ENCODE measurements at regions not wholly inside any gene's neighbourhood (a gene's known extent, or its start where the extent isn't known, plus 50 kb on each side); places are given as distances from the start of the nearest gene placed in this dataset.

DNA sequence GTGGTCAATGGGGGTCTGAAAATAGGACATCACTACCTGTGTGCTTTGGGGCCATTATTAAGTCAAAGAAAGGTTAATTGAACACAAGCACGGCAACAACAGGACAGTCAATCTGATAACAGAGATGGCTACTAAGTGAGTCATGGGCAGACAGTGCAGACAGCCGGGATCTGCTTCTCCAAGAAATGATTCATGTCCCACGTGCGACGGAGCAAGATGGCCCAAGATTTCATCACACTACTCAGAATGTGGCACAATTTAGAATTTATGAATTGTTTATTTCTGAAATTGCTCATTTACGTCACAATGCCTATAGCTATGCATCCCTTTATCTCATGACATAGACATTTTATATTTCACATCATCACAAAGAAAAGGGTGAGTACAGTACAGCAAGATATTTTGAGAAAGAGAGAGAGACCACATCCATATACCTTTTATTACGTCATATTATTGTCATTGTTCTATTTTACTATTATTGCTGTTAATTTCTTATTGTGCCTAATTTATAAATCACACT, 770.6 kb upstream of the NR2F2 start:
- DNase-seq (ENCODE audit: low read depth), result no peak

DNA sequence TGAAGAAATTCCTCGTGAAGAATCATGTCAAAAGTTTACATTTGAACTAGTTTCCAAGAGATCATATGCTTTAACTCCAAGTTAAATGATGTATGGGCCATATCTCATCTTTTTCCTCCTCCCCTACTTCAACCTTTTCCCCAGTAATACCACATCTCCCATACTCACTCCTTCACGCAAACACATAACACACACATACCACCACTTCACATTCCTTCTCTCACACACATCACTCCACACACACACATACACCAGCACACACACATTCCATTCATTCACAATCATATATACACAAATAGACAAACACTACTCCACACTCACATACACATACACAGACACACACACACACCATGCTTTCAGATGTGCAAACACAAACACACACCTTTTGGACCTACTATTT, 769.0 kb upstream of the NR2F2 start:
- DNase-seq (ENCODE audit: low read depth), result no peak

DNA sequence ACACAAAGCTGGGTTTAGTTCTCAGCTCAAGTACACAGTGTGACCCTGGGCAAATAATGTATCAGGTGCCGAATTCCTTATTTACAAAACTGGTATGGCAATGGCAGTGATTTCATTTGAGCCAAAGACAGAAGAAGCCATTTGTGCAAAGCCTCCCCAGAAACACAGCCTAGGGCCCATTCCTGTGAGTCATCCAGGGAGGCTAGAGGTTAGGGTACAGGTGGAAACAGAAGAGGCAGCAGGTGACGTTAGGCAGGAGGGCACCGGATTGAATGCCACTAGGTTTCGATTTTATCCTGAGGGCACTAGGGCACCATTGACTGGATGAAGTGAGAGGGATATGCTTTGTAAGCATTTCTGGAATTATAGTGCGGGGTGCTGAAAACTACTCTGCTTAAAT, 766.9 kb upstream of the NR2F2 start:
- no peak for DNase-seq (ENCODE audit: low read depth)

DNA sequence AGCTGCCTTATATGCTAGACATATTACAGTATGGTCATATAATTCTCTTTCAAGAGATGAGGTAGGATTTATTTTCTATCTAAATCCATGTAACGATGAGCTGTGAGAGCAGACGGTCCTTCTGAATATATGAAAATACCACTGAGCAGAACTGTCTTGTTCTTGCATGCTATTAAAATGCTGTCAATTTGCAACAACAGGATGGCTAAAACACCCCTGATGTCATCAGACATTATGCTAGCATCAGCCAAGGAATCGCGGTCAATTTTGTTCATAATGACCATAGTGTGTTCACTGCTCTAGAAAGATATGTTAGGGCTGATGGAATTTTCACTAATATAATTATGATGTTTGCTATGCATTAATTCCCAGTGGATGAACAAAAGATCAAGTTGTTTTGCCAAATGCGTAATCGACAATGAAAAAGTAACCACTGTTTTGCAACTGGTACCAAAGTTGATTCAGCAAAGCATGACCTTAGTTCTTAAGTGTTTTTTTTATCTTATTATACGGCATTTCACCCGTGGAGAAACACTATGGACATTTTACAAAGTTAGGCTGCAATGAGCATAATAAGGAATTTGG, 765.4 kb upstream of the NR2F2 start:
- no peak for DNase-seq (ENCODE audit: low read depth)

DNA sequence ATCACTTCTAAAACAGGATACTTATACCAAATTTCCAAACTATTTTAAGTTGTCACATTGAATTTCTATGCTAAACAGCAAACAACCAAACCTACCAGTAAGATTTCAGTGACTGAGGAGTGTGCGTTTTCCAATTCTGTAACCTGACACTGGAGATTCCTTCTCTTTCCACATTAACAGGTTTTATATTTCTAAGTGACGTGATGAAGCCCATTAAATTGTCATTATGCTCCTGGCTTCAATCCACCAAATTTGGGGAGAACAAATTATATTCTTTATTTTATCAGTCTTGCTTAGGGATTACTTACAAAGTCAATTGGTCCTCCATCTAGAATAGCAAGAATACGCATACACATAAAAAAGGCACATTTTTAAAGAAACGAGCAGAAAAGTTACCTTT, 764.8 kb upstream of the NR2F2 start:
- no peak for DNase-seq (ENCODE audit: low read depth)

DNA sequence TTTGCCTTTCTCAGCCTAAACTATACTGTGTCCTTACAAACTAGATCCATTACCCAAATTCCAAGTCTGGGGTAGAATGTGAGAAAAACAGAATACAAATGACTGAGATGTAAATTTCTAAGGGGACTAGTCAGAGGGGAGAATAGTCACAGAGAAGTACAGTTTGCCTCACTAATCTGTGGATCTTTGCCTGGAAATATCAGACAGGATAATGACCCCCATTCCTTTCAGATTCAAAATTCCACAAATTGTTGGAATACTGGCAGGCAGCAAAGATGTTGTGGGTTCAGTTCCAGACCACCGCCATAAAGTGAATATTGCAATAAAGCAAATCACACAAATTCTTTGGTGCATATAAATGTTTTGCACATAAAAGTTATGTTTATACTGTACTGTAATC, 762.8 kb upstream of the NR2F2 start:
- no peak for DNase-seq (ENCODE audit: low read depth)

DNA sequence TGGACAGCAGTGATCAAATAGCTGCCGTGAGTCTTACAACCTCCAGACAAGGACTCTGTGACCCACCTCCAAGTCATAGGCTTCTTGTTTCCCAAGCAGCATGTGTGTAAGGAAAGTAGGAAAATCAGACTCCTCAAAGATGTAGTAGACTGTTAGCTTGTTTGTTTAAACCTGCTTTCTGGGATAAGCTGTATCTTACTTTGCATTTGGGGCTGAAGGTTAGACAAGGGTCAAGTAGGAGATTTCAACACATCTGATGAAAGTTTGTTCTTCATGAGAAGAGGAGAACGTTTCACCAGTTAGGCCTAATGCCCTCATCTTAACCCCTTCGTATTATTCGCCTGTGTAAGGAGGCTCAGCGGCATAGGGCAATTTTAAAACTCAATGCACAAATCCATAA, 756.4 kb upstream of the NR2F2 start:
- DNase-seq (ENCODE audit: low read depth), result no peak

DNA sequence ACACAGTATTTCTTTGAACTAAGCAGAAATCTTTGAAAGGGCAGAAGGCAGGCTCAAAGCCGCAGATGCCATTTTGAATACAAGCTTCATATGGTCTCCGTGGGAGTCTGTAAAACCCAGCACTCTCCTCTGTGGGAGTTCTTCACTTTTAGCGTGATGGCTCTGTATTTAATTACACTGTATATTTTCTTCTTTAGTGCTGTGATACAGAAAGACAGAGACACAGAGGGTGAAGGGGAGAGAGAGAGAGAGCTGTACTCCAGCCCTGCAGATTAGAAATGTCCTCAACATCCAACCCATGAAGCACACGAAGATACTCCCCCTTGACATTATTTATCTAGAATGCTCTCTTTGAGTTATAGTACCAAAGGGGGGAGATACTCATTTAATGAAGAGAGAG, 752.6 kb upstream of the NR2F2 start:
- DNase-seq (ENCODE audit: low read depth), result no peak

DNA sequence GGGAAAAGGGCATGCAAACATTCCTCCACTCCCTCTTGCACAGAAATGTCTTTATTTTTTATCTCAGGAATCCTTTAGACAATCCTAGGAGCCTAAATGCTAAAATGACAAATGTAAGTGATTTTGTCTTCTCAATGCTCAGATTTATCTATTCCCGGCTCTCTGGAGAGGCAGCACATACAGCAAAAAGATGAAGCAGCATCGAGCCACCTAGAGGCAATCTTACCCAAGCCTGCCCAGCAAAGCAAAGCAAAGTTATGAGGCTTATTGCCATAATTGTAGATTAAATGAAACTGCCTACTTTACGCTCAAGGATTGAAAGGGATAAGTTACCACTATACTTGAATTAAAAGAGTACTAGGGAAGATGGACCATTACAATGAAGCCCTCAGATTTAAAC, 750.4 kb upstream of the NR2F2 start:
- DNase-seq (ENCODE audit: low read depth), result no peak

DNA sequence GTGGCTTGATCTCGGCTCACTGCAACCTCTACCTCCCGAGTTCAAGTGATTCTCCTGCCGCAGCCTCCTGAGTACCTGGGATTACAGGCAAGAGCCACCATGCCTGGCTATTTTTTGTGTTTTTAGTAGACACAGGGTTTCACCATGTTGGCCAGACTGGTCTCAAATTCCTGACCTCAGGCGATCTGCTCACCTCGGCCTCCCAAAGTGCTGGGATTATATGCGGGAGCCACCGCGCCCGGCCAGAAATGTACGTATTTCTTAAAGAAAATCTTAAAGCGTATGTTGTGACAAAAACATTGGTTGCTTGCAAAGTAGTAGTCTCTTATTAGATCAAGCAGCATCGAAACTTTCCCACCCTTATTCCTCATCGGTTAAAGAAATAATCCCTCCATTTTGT, 748.9 kb upstream of the NR2F2 start:
- DNase-seq (ENCODE audit: low read depth), result no peak

DNA sequence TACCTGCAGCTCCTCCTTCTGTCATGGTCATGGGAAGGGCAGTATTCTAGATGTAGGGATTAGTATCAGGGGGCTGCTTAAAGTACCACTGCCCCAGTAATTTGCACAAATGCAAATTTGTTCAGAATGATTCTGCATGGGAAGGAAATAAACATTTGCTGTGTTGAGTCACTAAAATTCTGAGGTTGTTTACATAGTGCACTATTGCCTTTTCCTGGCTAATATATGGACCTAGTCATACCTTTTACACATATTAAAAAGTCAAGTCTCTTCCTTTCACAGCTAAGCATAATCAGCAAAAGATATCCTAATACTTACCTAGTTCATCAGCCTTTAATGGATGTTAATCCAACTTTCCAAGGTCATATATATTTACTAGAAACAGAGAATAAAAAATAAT, 746.4 kb upstream of the NR2F2 start:
- no peak for DNase-seq (ENCODE audit: low read depth)

DNA sequence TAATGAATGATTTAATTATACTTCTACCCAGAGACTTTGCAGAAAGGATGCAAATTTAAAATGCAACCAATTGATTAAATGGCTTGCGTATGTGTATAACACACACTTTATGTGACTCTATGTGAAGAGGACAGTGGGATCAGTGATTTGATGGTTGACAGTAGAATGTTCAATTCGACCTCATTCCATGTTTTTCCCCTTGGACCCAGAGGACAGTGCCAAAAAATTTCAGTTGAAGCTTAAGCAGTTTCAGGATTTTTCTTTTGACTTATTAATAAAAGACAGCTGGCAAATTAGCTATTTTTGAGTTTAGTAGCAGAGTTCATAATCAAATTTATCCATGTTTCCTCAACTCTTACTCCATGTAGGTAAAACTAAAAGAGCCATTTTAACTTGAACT, 742.4 kb upstream of the NR2F2 start:
- no peak for DNase-seq (ENCODE audit: low read depth)

DNA sequence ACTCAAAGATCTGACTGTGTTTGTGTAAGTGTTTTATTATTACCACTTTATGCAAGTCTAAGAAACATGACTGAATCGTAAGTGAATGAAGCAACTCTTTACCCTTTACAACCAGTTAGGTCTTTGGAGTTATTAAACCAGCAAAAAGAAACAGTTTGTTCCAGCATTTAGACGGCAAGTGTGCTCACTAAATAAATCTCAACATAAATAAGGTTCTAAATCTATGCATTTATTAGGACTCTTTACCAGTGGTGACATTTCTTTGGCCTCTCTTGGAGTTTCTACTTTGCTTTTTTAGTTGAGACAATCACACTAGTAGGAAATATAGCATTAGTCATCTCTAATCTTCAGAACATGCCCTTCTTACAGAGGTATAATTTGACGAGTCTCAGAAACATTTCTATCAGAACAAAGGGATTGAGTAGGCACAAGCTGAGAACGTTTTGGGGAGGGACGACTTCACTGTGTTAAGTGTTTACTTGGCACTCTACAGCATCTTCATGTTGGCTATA, 739.9 kb upstream of the NR2F2 start:
- DNase-seq (ENCODE audit: low read depth), result no peak

DNA sequence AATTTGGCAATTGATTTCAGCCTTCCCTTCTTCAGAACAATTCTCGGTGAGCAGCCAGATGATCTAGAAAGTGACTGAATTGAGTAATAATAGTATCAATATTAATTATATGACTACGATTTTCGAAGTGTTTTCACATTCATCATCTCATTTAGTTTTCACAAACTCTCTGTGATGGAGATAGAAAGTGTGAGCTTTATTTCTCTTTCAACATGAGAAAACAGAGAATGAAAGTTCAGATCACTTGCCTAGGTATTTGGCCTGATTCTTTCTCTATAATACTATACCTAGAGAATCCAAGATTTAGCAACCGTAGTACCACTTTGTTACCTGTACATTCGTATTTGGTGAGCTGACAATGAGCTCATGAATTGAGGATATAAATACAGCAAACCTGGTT, 739.2 kb upstream of the NR2F2 start:
- DNase-seq (ENCODE audit: low read depth), result no peak

DNA sequence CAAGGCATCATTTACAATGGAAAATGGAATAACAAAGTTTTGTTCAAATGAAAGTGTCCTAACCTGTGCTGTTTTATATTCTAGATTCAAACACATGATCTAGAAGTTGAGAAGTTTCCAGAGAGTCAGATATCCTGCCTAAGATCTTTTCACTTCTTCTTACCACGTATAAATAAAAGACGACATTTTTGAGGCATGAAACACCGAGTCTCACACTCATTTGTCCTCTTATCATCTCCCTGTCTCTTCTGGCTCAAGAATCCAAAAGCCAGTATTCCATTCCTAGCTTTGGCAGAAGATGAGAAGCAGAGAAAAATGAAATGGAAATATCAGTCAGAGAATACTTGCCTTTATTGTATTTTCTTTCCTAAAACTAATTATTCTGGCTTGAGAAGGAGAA, 738.6 kb upstream of the NR2F2 start:
- DNase-seq (ENCODE audit: low read depth), result no peak

DNA sequence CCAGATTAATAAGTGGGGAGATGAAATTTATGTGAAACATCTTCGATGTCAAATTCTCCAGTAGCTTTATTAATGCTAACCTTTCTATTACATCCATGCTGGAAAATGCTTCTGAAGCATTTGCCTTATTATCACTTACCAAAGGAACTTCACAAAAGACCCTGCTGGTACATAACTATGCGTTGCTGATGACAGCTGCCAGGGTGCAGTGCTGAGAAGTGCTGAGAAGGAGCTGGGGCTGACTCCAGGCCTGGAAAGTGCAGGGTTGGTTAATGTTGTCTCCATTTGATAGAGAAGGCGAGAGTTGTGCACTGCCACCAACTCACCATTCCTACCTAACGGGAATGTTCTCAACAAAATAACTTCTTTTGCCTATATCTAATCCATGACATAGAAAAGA, 736.0 kb upstream of the NR2F2 start:
- no peak for DNase-seq (ENCODE audit: low read depth)

DNA sequence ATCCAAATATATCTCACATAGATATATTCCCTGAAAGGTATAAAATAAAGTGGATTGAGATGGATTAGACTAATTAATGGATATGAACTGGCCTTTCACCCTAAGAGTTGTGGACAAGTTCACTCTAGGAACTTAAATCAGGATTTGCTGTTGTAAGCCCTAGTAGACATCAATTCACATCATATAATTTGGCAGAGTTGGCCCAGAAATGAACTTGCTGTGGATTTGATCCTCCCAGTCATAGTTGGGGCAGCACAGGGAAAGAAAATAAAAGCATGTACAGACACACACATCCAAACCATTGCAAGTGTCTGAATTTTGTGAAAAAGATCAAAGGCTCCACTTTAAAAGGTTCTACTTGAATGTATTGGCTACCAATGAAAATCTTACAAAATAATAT, 734.7 kb upstream of the NR2F2 start:
- no peak for DNase-seq (ENCODE audit: low read depth)

DNA sequence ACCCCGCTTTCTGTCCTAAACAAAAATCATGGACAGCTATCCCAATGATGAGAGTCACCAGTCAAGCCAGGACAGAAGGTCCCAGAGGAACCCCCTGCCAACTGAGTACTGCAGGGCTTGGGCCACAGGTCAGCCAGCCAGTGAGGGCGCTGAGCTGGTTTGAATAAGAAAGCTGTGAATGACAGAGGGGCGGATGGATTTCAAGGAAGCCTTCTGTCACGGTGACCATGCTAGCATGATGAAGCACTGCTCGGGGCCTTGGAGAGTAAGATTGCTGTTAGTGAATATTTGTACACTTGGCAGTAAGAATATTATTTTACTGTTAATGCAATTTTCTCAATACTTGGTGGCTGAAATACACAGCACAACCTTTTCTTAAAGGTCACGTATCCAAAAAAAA, 734.0 kb upstream of the NR2F2 start:
- DNase-seq (ENCODE audit: low read depth), result no peak

DNA sequence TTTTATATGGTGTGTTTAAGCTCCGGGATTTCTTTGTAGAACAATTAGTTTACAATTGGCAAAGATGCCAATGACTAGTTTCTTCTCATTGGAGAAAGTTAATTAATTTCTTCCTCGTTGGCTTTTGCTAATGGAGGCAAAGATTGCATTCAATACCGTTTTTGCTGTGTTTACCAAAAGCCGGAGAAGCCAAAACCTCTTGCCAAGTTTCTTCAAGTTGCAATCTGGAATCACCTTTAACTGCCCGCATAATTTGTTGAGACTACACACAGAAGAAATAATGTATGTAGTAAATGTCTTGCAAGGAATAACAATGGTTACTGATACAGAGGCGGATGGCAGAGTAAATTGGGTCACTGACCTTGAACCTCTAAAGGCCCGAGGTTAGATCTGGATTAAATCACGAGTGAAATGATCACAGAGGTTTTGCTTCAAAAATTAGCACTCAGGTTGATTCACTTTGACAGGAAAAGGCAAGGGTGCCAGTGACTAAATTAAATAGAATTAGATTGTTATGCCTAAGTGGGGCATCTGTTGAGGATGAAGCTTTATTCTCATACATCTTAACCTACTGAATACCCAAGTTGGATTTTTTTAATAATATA, 732.1 kb upstream of the NR2F2 start:
- no peak for DNase-seq (ENCODE audit: low read depth)

DNA sequence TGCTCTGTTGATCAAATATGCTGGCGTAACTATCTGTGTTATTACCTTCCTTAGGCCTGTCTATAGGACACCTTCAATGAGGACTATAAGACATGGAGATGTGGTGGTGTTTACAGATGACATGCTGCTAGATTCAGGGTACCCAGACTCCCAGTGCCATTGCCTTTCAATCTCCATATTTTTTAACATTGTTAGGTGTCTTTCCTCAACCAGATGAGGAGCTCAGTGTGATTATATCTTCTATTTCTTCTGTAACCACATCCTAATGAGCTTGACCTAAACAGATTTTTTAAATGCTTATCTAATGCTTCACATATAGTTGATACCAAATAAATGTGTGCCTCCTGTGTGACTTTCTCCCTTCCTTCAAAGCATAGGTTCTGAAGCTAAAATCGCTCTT, 730.1 kb upstream of the NR2F2 start:
- no peak for DNase-seq (ENCODE audit: low read depth)

DNA sequence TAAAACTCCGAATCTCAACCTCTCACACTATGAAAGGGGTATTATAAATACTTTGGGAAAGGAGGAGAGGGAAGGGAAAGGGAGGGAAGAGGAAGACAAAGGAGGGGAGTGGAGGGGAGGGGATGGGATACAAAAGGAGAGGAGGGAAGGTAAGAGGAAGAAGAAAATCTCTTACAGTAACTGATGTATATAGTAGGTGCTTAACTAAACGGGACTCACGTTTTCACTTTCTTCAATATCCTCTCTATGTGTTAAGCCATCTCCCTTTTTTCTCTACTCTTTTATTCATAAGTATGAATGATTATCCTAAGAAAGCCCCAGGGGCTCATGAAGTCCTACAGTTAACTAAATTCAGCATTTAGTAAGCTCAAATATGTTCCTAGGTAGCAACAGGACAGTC, 729.6 kb upstream of the NR2F2 start:
- DNase-seq (ENCODE audit: low read depth), result no peak

DNA sequence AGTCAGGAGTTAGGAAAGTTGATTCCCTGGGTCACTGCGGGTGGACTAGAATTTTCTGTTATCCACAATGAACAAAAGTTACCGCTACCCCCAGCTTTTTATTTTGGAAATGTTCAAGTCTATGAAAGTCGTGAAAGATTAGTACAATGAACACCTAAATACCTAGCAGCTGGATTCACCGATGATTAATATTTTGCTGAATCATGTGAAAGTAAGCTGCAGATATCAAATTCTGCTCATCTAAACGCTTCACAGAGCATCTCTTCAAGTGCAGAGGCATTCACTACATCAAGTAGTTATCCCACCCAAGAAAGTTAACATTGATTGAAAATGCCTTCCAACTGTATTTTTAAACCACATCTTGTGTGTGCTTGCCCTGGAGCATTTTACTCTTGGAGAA, 729.0 kb upstream of the NR2F2 start:
- DNase-seq (ENCODE audit: low read depth), result no peak

DNA sequence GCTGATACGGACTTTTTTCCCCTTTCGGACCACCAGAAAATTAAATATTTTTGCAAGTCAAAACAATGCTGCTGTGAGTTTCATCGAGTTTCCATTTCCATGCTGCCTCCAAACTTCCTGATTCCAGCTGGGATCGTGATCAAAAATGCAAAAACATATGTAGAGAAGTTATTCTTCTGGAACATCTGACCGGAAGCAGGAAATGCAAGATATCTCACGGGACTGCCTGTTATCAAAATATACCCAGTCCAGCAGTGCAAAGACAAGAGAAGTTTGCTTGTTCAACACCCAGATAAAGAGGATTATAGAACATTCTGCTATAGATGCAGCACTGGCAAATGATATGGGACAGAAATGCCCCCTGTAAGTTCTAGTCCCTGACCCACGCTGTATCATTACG, 726.7 kb upstream of the NR2F2 start:
- no peak for DNase-seq (ENCODE audit: low read depth)

DNA sequence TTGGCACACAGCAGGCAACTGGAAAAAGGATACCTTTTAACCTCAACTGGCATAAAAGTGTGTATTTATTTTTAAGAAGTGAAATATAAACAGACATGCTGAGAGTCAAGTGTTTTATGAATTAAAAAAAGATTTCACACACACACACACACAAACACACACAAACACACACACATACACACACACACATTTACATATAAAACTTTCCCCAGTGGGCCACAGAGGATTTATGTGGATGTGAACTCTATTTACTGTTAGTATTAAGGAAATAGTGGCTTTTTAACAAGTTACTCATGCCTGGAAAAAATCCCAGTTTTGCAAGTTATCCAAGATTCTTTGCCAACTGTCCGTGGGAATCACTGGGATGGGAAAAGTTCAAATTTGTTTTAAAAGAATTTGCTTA, 725.9 kb upstream of the NR2F2 start:
- no peak for DNase-seq (ENCODE audit: low read depth)

Measured in stimulated activated CD8-positive, alpha-beta memory T cell treated with anti-CD3 and anti-CD28 coated beads, Interleukin-7, amount 100 ng/mL, for 24 hours (primary cell).